ENCODE measurements at regions not wholly inside any gene's neighbourhood (a gene's known extent, or its start where the extent isn't known, plus 50 kb on each side); places are given as distances from the start of the nearest gene placed in this dataset.

DNA sequence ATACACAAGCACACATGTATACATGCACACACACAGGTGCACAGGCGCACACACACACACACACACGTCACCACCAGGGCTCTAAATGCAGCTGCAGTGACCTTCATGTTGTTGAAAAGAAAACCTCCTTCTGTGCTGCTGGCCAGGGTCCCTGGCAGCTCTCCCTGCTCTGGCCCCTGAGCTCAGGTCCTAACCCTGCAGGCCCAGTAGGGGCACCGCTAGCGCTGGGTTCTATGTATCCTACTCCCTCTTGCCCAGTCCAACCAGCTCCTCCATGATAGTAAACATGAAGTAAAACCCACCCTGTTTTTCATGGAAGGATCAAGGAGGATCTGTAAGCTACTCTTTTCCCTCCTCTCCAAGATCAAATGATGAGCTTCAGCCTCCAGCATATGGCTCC lies 172.8 kb downstream of the RBFOX3 start:
- no peak overlapping the region for H3K4me3 ChIP-seq (ENCODE audit: low read depth in 1 of 2, low read length in 2 of 2)
- H3K4me1 ChIP-seq (ENCODE audit: control insufficient read depth in 1 of 2, insufficient read depth in 2 of 2, low read length in 2 of 2) = no peaks in the 10 kb centered on the region
- no peaks in the 10 kb centered on the region for H3K36me3 ChIP-seq (ENCODE audit: control insufficient read depth in 1 of 2, insufficient read depth in 2 of 2, low read length in 2 of 2)
- no peaks in the 10 kb centered on the region for H3K9me3 ChIP-seq (ENCODE audit: control insufficient read depth in 1 of 2, low read length in 2 of 2)
- H3K27me3 ChIP-seq (ENCODE audit: control insufficient read depth in 1 of 2, insufficient read depth in 2 of 2, low read length in 2 of 2) = peaks cover 0 to 5% of the 10 kb centered on the region in 2 donors
- no peak overlapping the region for H3K9ac ChIP-seq (ENCODE audit: low read depth in 1 of 2, low read length in 2 of 2)
- no peak overlapping the region for H3K27ac ChIP-seq (ENCODE audit: low read depth, low read length)

DNA sequence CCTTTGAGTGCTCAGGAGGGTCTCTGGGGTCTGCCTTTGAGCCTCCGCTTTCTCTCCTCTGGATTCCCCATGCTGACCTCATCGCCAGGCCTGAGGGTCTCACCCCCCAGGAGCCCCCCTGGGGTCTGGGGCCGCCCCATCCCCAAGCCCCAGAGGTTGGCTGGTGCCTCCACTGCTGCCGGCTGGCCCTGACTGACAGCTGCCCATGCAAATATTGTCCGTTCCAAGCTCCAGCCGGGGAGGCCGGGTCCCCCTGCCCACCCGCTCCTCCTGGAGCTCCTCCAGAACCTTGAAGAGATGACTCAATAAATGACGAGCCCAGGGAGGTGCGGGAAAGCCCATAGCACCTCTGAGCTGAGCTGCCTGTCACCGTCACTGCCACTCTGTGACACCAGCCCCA lies 173.8 kb downstream of the RBFOX3 start:
- peaks cover 0 to 5% of the 10 kb centered on the region in 2 donors for H3K27me3 ChIP-seq (ENCODE audit: control insufficient read depth in 1 of 2, insufficient read depth in 2 of 2, low read length in 2 of 2)
- no peak overlapping the region for H3K4me3 ChIP-seq (ENCODE audit: low read depth in 1 of 2, low read length in 2 of 2)
- H3K27ac ChIP-seq (ENCODE audit: low read depth, low read length) = no peak overlapping the region
- no peaks in the 10 kb centered on the region for H3K4me1 ChIP-seq (ENCODE audit: control insufficient read depth in 1 of 2, insufficient read depth in 2 of 2, low read length in 2 of 2)
- no peaks in the 10 kb centered on the region for H3K36me3 ChIP-seq (ENCODE audit: control insufficient read depth in 1 of 2, insufficient read depth in 2 of 2, low read length in 2 of 2)
- no peaks in the 10 kb centered on the region for H3K9me3 ChIP-seq (ENCODE audit: control insufficient read depth in 1 of 2, low read length in 2 of 2)
- H3K9ac ChIP-seq (ENCODE audit: low read depth in 1 of 2, low read length in 2 of 2) = no peak overlapping the region

DNA sequence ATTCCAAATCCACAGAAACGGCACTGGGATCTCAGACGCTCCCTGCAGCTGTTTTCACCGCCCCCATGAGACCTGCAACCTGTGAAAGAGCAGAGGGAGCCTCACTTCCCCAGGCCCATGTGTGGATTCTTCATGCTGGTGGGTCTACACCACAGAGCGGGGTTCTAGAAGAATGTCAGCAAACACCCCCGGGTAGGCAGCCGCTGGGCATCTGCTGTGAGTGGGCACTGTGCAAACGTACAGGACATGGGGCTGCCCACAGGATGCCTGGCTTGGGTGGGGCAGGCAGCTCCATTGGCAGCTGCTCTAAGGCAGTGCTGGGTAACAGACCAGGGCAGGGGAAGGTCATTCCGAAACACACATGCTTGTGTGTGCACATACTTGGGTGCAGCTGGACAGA lies 174.9 kb downstream of the RBFOX3 start:
- no peak overlapping the region for H3K27ac ChIP-seq (ENCODE audit: low read depth, low read length)
- no peaks in the 10 kb centered on the region for H3K9me3 ChIP-seq (ENCODE audit: control insufficient read depth in 1 of 2, low read length in 2 of 2)
- H3K9ac ChIP-seq (ENCODE audit: low read depth in 1 of 2, low read length in 2 of 2) = no peak overlapping the region
- no peaks in the 10 kb centered on the region for H3K4me1 ChIP-seq (ENCODE audit: control insufficient read depth in 1 of 2, insufficient read depth in 2 of 2, low read length in 2 of 2)
- H3K36me3 ChIP-seq (ENCODE audit: control insufficient read depth in 1 of 2, insufficient read depth in 2 of 2, low read length in 2 of 2) = no peaks in the 10 kb centered on the region
- H3K4me3 ChIP-seq (ENCODE audit: low read depth in 1 of 2, low read length in 2 of 2) = no peak overlapping the region
- H3K27me3 ChIP-seq (ENCODE audit: control insufficient read depth in 1 of 2, insufficient read depth in 2 of 2, low read length in 2 of 2) = peaks cover 0 to 5% of the 10 kb centered on the region in 2 donors

DNA sequence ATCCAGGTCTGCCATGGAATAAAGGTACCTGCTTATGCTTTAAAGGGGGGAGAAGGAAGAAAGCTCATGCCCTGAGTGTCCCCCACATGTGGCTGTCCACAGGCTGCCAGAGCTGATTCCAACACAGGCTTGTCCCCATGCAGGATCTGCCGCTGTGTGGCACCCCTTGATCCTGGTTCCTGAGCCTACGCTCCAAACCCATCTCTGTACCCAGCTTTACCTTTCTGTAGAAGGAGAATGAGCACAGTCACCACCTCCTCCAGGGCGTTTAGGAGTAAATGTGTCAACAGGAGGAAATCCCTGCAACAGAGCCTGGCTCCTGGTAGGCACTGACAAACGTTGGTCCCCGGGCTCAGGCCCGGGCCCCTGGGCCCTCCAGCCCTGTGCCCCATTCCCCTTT lies 175.6 kb downstream of the RBFOX3 start:
- Histone ChIP-seq H3K27ac (ENCODE audit: low read depth, low read length) (no peak overlapping the region), H3K4me3 (ENCODE audit: low read depth in 1 of 2, low read length in 2 of 2) (no peak overlapping the region), H3K9me3 (ENCODE audit: control insufficient read depth in 1 of 2, low read length in 2 of 2) (no peaks in the 10 kb centered on the region), H3K27me3 (ENCODE audit: control insufficient read depth in 1 of 2, insufficient read depth in 2 of 2, low read length in 2 of 2) (peaks cover 0 to 5% of the 10 kb centered on the region in 2 donors), H3K9ac (ENCODE audit: low read depth in 1 of 2, low read length in 2 of 2) (no peak overlapping the region), H3K4me1 (ENCODE audit: control insufficient read depth in 1 of 2, insufficient read depth in 2 of 2, low read length in 2 of 2) (no peaks in the 10 kb centered on the region), H3K36me3 (ENCODE audit: control insufficient read depth in 1 of 2, insufficient read depth in 2 of 2, low read length in 2 of 2) (no peaks in the 10 kb centered on the region)

DNA sequence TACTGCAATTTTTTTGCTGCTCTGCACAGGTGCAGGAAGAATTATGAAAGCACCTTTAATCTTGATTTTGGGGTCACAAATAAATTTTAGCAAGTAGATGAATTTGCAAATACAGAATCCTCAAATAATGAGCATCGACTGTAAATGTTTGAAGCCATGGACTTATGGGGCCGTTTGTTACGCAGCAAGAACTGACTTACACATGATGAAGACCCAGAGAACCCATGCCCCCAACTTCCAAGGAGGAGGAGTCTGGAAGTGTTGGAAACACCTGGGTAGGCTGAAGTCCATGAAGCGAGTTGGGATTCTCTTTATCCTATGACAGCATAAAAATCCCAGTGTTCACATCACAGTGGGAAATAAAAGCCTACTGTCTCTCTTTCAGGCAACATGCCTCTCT lies 176.6 kb downstream of the RBFOX3 start:
- Histone ChIP-seq H3K9me3 (ENCODE audit: control insufficient read depth in 1 of 2, low read length in 2 of 2) (no peaks in the 10 kb centered on the region), H3K4me1 (ENCODE audit: control insufficient read depth in 1 of 2, insufficient read depth in 2 of 2, low read length in 2 of 2) (no peaks in the 10 kb centered on the region), H3K9ac (ENCODE audit: low read depth in 1 of 2, low read length in 2 of 2) (no peak overlapping the region), H3K4me3 (ENCODE audit: low read depth in 1 of 2, low read length in 2 of 2) (no peak overlapping the region), H3K27me3 (ENCODE audit: control insufficient read depth in 1 of 2, insufficient read depth in 2 of 2, low read length in 2 of 2) (peaks cover 0 to 5% of the 10 kb centered on the region in 2 donors), H3K27ac (ENCODE audit: low read depth, low read length) (no peak overlapping the region), H3K36me3 (ENCODE audit: control insufficient read depth in 1 of 2, insufficient read depth in 2 of 2, low read length in 2 of 2) (no peaks in the 10 kb centered on the region)

DNA sequence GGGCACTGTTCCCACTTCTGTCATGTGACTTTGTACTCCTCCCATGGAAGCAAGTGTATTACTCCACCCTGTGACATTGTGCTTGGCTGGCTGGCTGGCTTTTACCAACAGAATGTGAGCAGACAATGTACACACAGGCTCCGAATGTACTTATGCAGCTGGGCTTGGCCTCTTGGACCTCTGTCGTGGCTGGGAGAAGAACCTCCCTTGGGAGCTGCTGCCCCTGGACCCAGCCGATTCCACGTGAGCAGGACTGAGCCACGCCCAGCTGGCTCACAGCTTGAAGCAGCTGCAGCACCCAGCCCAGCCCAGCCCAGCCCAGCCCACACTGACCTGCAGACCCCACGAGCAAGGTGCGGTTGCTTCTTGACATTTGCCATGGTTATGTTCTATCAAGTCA lies 177.5 kb downstream of the RBFOX3 start:
- H3K9me3 ChIP-seq (ENCODE audit: control insufficient read depth in 1 of 2, low read length in 2 of 2) = no peaks in the 10 kb centered on the region
- no peak overlapping the region for H3K27ac ChIP-seq (ENCODE audit: low read depth, low read length)
- H3K27me3 ChIP-seq (ENCODE audit: control insufficient read depth in 1 of 2, insufficient read depth in 2 of 2, low read length in 2 of 2) = peaks cover 0 to 8% of the 10 kb centered on the region in 2 donors
- H3K9ac ChIP-seq (ENCODE audit: low read depth in 1 of 2, low read length in 2 of 2) = no peak overlapping the region
- no peaks in the 10 kb centered on the region for H3K4me1 ChIP-seq (ENCODE audit: control insufficient read depth in 1 of 2, insufficient read depth in 2 of 2, low read length in 2 of 2)
- H3K36me3 ChIP-seq (ENCODE audit: control insufficient read depth in 1 of 2, insufficient read depth in 2 of 2, low read length in 2 of 2) = no peaks in the 10 kb centered on the region
- H3K4me3 ChIP-seq (ENCODE audit: low read depth in 1 of 2, low read length in 2 of 2) = no peak overlapping the region

DNA sequence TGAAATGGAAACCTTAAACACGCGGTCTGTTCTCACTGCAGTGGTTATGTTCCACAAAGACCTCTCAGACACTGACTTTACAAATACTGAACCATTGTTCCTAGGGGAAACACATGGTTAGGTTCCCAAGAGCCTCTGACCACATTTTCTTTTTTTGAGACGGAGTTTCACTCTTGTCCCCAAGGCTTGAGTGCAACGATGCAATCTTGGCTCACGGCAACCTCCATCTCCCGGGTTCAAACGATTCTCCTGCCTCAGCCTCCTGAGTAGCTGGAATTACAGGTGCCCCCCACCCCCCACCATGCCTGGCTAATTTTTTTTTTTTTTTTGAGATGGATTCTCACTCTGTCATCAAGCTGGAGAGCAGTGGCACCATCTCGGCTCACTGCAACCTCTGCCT lies 179.7 kb downstream of the RBFOX3 start:
- Histone ChIP-seq H3K9ac (ENCODE audit: low read depth in 1 of 2, low read length in 2 of 2) (no peak overlapping the region), H3K27me3 (ENCODE audit: control insufficient read depth in 1 of 2, insufficient read depth in 2 of 2, low read length in 2 of 2) (peaks cover 0 to 6% of the 10 kb centered on the region in 2 donors), H3K27ac (ENCODE audit: low read depth, low read length) (no peak overlapping the region), H3K4me3 (ENCODE audit: low read depth in 1 of 2, low read length in 2 of 2) (no peak overlapping the region), H3K4me1 (ENCODE audit: control insufficient read depth in 1 of 2, insufficient read depth in 2 of 2, low read length in 2 of 2) (no peaks in the 10 kb centered on the region), H3K36me3 (ENCODE audit: control insufficient read depth in 1 of 2, insufficient read depth in 2 of 2, low read length in 2 of 2) (no peaks in the 10 kb centered on the region), H3K9me3 (ENCODE audit: control insufficient read depth in 1 of 2, low read length in 2 of 2) (no peaks in the 10 kb centered on the region)

DNA sequence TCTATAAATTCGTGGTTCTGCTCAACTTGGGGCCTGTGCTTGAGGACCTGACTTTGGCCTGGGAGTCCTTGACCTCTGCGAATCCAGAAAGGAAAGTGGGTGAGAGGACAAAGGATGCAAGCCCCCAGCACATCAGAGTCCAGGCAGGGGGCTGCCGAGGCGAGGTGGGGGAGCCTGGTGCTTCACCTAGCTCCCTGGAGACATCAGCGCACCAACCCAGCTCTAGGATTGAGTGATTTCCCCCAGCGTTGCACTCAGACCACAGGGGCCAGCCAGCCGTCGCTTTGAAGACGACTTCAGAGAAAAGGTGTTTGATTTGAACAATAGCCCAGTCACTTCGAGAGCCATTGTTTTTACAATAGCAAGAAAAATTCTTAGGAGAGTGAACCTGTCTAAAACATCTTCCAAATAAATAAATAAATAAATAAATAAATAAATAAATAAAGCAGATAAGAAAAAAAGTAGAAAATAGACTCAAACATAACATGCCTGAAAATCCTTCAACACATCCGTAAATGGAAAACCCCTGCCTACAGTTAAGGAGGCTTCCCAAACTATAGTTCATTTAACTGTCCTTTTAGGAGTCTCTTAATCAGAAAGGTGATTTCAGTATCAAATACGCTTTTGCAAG lies 180.9 kb downstream of the RBFOX3 start:
- H3K4me3 ChIP-seq (ENCODE audit: low read depth in 1 of 2, low read length in 2 of 2) = no peak overlapping the region
- H3K27ac ChIP-seq (ENCODE audit: low read depth, low read length) = no peak overlapping the region
- H3K9me3 ChIP-seq (ENCODE audit: control insufficient read depth in 1 of 2, low read length in 2 of 2) = no peaks in the 10 kb centered on the region
- peaks cover 0 to 6% of the 10 kb centered on the region in 2 donors for H3K27me3 ChIP-seq (ENCODE audit: control insufficient read depth in 1 of 2, insufficient read depth in 2 of 2, low read length in 2 of 2)
- H3K4me1 ChIP-seq (ENCODE audit: control insufficient read depth in 1 of 2, insufficient read depth in 2 of 2, low read length in 2 of 2) = no peaks in the 10 kb centered on the region
- H3K9ac ChIP-seq (ENCODE audit: low read depth in 1 of 2, low read length in 2 of 2) = no peak overlapping the region
- no peaks in the 10 kb centered on the region for H3K36me3 ChIP-seq (ENCODE audit: control insufficient read depth in 1 of 2, insufficient read depth in 2 of 2, low read length in 2 of 2)

DNA sequence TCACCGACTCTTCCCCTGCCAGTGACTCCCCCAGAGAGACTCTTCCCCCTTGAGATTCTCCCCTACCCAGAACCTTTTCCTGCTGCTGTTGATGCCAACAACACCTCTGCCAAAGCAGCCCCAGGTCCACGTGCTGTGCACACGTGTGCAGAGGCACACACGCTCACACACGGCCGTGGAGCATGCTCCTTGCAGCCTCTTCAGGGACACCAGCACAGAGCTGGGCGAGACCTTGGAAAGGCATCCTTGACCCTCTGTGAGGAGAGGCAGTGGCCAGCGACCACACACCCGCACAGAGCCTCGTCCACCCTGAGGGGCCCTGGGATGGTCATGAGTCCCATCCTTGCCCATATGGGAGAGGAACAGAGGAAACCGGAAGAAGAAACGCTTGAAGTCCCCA lies 181.9 kb downstream of the RBFOX3 start:
- Histone ChIP-seq H3K4me1 (ENCODE audit: control insufficient read depth in 1 of 2, insufficient read depth in 2 of 2, low read length in 2 of 2) (no peaks in the 10 kb centered on the region), H3K9me3 (ENCODE audit: control insufficient read depth in 1 of 2, low read length in 2 of 2) (no peaks in the 10 kb centered on the region), H3K27me3 (ENCODE audit: control insufficient read depth in 1 of 2, insufficient read depth in 2 of 2, low read length in 2 of 2) (peaks cover 0 to 6% of the 10 kb centered on the region in 2 donors)

DNA sequence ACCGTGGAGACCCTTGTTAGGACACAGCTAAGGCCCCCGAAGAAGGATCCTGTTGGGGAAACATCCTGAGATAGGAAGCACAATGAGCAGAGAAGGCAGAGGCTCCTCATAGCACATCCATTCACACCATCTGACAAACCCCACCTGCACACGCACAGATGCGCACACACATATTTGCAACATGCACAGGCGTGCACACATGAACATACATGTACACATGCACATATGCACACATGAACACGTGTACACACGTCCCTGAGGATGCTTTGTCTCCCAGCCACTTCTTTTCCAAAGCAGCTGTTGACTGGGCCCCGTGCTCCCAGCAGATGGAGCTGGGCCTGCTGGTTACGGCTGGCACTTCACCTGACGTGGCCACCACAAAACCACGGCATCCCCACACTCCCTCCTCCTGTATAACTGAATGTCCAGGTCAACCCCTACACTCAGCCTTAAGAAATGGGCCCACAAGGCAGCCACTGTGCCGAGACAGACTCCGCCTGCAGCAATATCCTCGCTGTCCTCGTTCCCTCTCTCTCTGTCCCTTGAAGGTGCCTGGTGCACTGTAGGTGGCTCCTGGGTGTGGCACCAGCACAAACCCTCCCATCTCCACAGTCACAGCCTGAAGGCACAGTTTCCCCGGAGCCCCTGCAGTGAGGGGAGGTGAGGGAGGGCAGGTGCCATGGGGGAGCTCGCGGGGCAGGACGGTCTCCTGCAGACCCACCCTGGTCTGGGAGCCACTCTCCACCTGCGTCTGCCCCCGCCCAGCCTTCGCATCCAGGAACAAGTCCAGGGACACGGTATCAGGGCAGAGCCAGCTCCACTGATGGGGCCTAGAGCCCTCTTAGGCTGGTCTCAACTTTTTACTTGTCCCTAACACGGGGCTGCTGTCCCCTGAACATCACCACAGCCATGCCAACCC lies 183.0 kb downstream of the RBFOX3 start:
- Histone ChIP-seq H3K36me3 (ENCODE audit: control insufficient read depth in 1 of 2, insufficient read depth in 2 of 2, low read length in 2 of 2) (no peaks in the 10 kb centered on the region), H3K4me3 (ENCODE audit: low read depth in 1 of 2, low read length in 2 of 2) (no peak overlapping the region), H3K9me3 (ENCODE audit: control insufficient read depth in 1 of 2, low read length in 2 of 2) (no peaks in the 10 kb centered on the region), H3K9ac (ENCODE audit: low read depth in 1 of 2, low read length in 2 of 2) (no peak overlapping the region), H3K27me3 (ENCODE audit: control insufficient read depth in 1 of 2, insufficient read depth in 2 of 2, low read length in 2 of 2) (peaks cover 0 to 6% of the 10 kb centered on the region in 2 donors), H3K4me1 (ENCODE audit: control insufficient read depth in 1 of 2, insufficient read depth in 2 of 2, low read length in 2 of 2) (no peaks in the 10 kb centered on the region), H3K27ac (ENCODE audit: low read depth, low read length) (no peak overlapping the region)

More for the DNA sequence above, 181.9 kb downstream of the RBFOX3 start:
- Histone ChIP-seq H3K4me3 (ENCODE audit: low read depth in 1 of 2, low read length in 2 of 2) (no peak overlapping the region), H3K27ac (ENCODE audit: low read depth, low read length) (no peak overlapping the region), H3K9ac (ENCODE audit: low read depth in 1 of 2, low read length in 2 of 2) (no peak overlapping the region), H3K36me3 (ENCODE audit: control insufficient read depth in 1 of 2, insufficient read depth in 2 of 2, low read length in 2 of 2) (no peaks in the 10 kb centered on the region)

Data from duodenal mucosa (tissue), 2 donors.